ENCODE measurements at regions not wholly inside any gene's neighbourhood (a gene's known extent, or its start where the extent isn't known, plus 50 kb on each side); places are given as distances from the start of the nearest gene placed in this dataset.

DNA sequence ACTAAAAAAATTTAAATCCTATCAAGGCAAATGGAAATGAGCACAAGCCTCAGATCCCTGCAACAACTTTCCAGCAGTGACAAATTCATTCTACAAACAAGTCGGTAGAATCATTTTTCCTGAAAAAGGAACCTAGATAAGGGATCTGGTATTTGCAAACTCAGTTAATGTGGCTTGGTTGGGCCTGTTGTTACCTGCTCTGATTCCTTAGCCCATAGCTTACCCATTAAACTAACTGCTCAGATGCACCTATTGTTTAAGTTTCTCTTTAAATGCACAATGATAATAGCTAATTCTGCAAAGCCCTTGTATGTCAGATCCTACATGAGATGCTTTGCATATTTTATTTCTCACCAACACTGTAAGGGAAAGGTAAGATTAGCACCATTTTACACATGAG, 377.4 kb upstream of the RGMA start:
- no peak overlapping the region for H3K4me3 ChIP-seq (ENCODE audit: low read depth, low read length)
- TF ChIP-seq, protein P1, sequence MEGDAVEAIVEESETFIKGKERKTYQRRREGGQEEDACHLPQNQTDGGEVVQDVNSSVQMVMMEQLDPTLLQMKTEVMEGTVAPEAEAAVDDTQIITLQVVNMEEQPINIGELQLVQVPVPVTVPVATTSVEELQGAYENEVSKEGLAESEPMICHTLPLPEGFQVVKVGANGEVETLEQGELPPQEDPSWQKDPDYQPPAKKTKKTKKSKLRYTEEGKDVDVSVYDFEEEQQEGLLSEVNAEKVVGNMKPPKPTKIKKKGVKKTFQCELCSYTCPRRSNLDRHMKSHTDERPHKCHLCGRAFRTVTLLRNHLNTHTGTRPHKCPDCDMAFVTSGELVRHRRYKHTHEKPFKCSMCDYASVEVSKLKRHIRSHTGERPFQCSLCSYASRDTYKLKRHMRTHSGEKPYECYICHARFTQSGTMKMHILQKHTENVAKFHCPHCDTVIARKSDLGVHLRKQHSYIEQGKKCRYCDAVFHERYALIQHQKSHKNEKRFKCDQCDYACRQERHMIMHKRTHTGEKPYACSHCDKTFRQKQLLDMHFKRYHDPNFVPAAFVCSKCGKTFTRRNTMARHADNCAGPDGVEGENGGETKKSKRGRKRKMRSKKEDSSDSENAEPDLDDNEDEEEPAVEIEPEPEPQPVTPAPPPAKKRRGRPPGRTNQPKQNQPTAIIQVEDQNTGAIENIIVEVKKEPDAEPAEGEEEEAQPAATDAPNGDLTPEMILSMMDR (IDR thresholded peaks at IDR 0.05; ENCODE audit: insufficient read depth, low read length), result no peak
- no peak for DNase-seq (ENCODE audit: low read depth)

DNA sequence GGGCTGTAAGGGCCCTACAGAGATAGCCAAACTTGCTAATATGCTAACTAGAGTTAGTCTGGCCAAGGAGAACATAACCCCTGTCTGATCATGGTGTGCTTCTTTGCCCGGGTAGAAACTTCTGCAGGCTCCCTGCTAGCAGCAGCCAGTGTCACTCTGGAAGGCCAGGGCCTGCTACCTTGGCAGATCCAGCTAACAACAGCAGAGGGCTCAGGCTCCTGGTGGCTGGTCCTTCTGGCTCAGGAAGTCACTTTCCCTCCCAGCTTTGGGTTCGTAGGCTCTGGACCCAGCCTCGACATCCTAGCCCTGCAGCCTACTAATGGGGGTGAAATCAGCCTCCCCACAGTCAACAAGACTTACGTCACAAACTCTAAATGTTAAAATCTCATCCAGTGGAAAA, 373.7 kb upstream of the RGMA start:
- no peak overlapping the region for H3K4me3 ChIP-seq (ENCODE audit: low read depth, low read length)
- no peak for DNase-seq (ENCODE audit: low read depth)
- TF ChIP-seq, protein P1 (IDR thresholded peaks at IDR 0.05; ENCODE audit: insufficient read depth, low read length), result no peak

DNA sequence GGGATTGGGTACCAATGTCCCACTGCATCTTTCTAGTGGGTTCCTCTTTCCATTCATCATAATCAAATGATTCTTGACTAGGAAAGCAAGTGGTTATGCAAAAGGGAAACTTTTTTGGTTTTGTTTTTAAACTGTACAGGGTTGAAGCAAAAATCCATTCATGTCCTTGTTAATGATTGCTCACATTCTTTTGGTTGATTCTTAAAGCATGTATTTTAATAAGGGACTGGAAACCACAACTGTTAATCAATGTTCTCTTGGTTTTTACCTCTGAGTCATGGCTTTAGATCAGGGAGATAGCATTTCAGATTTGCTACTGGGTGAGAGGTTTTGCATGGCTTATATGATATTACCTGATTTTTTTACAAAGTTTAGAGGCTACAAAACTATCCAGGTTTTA, 371.7 kb upstream of the RGMA start:
- no peak overlapping the region for H3K4me3 ChIP-seq (ENCODE audit: low read depth, low read length)
- TF ChIP-seq, protein P1 (IDR thresholded peaks at IDR 0.05; ENCODE audit: insufficient read depth, low read length), result no peak
- no peak for DNase-seq (ENCODE audit: low read depth)

DNA sequence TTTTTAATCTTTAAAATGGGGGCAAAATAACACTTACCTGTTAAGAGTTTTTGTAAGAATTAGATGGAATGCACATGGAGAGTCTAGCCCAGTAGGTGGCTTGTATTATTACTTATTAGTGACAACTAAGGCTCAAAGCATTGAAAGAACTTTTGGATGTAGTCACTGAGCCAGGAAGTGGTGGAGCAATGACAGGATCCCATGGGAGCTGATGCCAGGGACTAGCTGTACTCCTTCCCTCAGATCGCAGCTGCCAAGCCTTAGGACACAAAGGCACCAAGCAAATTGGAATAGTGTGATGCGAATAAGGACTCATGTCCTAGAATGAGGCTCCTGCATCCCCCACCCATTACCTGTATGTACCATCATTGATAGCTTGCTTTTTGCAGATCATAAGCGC, 370.4 kb upstream of the RGMA start:
- no peak overlapping the region for H3K4me3 ChIP-seq (ENCODE audit: low read depth, low read length)
- TF ChIP-seq, protein P1 (IDR thresholded peaks at IDR 0.05; ENCODE audit: insufficient read depth, low read length), result no peak
- no peak for DNase-seq (ENCODE audit: low read depth)

DNA sequence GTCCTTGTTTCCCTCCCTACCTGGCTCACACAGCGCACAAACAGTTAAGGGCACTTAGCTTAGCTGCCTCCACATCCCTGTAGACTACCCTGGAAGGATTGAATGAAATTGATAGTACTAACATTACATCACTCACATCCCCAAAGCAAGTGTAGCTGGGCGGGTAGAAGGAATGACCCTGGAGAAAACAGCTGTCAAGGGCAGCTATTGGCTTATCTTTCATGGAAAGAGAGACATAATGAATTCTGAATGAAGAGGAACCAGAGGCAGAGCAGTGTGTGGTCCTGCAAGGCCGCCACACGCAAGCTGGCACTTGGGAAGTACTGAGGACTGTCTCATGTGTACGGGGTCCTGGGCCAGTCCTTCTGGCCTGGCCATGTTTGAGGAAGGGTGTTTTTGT, 369.6 kb upstream of the RGMA start:
- no peak for DNase-seq (ENCODE audit: low read depth)
- TF ChIP-seq, protein P1 (IDR thresholded peaks at IDR 0.05; ENCODE audit: insufficient read depth, low read length), result no peak
- H3K4me3 ChIP-seq (ENCODE audit: low read depth, low read length), result no peak overlapping the region

DNA sequence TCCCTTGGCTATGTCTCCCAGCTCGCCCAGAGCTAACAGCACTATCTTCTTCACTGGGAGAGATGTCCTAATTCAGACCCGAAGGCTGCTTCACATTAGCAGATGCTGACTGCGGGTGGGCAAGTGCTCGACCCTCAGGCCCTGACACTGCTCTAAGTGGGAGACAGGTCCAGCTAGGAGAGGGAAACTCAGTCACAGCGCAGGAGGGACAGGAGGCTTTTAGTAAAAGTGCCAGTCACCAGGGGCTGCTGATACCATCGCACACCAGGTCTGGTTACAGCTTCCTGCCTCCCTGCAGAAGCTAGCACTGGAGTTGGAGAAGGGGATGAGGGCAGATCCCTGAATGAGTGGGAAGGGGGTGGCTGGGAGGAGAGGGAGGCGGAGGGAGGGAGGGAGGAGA, 365.8 kb upstream of the RGMA start:
- DNase-seq (ENCODE audit: low read depth), result no peak
- H3K4me3 ChIP-seq (ENCODE audit: low read depth, low read length), result no peak overlapping the region
- TF ChIP-seq, protein P1 (IDR thresholded peaks at IDR 0.05; ENCODE audit: insufficient read depth, low read length), result no peak

DNA sequence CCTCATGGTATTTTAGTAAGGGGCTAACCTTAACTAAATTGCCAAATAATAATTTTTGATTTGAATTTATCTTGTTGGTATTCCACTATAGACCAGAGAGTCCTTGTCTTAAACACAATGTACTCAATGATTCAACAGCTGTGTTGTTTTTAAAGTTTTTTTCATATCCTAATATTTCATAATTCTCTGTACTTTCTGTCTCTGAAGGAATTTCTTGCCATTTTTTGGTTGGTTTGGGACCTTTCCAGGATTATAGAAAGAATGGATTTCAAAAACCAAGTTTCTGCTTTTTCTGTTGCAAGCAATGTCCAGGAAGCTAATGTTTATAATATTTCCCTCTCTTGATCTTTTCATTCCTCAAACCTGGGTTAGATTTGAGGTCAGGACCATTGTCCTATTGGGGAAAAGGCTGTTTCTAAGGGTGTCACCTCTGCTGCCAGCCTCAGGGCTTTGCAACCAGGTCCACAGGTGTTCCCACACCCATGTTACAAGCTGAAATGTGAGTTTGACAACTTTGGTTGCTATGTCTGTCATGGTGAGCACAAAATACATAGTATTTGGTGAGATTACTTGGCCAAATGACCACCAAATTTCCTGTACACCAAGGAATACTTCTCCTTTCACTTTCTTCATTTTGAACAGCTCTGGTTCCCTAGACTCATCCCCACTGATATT, 363.7 kb upstream of the RGMA start:
- no peak overlapping the region for H3K4me3 ChIP-seq (ENCODE audit: low read depth, low read length)
- DNase-seq (ENCODE audit: low read depth), result no peak
- TF ChIP-seq, protein P1 (IDR thresholded peaks at IDR 0.05; ENCODE audit: insufficient read depth, low read length), result no peak
